BE2C (cell line): ENCODE measurements at regions not wholly inside any gene's neighbourhood (a gene's known extent, or its start where the extent isn't known, plus 50 kb on each side); places are given as distances from the start of the nearest gene placed in this dataset.

Experiments used
- DNase-seq: peaks from one replicate; pipeline ENCODE4 v3.0.0-alpha.2; 2020
- H3K27me3 ChIP-seq: fragments of 250-450 bp; sonication (Bioruptor Pico); 2 replicates; pipeline ENCODE4 v1.5.1; 2020; ENCODE audit warnings: mild to moderate bottlenecking
- H3K36me3 ChIP-seq: fragments of 250-450 bp; sonication (Bioruptor Pico); 2 replicates; pipeline ENCODE4 v1.5.1; 2020; ENCODE audit warnings: mild to moderate bottlenecking
- H3K4me1 ChIP-seq: fragments of 250-450 bp; sonication (Bioruptor Pico); 2 replicates; pipeline ENCODE4 v1.5.1; 2020
- H3K4me3 ChIP-seq: 2 replicates; pipeline ENCODE4 v1.5.1; 2011; ENCODE audit warnings: low read depth, low read length
- H3K9me3 ChIP-seq: fragments of 250-450 bp; sonication (Bioruptor Pico); 2 replicates; pipeline ENCODE4 v1.5.1; 2020
- TF ChIP-seq, protein P1 (sequence below): IDR thresholded peaks from 2 replicates; pipeline ENCODE4 v1.5.1; 2012; ENCODE audit warnings: mild to moderate bottlenecking, low read depth, low read length

DNA sequence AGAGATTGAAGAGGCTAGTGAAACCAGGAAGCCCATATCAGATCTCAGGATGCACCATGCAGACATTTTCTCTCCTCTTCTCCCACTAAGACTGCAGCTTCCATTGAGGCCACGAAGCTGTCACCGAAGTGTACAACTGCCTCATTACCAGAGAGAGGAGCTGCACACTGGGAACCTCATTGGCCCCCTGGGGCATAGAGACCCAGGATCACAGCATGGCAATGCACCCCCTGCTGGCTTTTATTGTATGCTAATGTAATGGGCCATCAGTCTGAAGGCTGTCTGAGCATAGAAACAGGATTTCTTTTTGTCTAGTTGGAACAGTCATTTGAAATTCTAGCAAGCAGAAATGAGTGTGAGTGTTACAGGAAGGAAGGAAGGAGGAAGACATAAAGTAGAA is 861.6 kb upstream of the CELF4 start:
- TF ChIP-seq, protein P1, sequence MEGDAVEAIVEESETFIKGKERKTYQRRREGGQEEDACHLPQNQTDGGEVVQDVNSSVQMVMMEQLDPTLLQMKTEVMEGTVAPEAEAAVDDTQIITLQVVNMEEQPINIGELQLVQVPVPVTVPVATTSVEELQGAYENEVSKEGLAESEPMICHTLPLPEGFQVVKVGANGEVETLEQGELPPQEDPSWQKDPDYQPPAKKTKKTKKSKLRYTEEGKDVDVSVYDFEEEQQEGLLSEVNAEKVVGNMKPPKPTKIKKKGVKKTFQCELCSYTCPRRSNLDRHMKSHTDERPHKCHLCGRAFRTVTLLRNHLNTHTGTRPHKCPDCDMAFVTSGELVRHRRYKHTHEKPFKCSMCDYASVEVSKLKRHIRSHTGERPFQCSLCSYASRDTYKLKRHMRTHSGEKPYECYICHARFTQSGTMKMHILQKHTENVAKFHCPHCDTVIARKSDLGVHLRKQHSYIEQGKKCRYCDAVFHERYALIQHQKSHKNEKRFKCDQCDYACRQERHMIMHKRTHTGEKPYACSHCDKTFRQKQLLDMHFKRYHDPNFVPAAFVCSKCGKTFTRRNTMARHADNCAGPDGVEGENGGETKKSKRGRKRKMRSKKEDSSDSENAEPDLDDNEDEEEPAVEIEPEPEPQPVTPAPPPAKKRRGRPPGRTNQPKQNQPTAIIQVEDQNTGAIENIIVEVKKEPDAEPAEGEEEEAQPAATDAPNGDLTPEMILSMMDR, result peak; percentile 40
- Histone ChIP-seq H3K27me3 (no peaks in the 10 kb centered on the region), H3K4me1 (no peaks in the 10 kb centered on the region), H3K36me3 (no peaks in the 10 kb centered on the region), H3K4me3 (no peak overlapping the region), H3K9me3 (no peaks in the 10 kb centered on the region)
- peak; percentile 39 for DNase-seq

DNA sequence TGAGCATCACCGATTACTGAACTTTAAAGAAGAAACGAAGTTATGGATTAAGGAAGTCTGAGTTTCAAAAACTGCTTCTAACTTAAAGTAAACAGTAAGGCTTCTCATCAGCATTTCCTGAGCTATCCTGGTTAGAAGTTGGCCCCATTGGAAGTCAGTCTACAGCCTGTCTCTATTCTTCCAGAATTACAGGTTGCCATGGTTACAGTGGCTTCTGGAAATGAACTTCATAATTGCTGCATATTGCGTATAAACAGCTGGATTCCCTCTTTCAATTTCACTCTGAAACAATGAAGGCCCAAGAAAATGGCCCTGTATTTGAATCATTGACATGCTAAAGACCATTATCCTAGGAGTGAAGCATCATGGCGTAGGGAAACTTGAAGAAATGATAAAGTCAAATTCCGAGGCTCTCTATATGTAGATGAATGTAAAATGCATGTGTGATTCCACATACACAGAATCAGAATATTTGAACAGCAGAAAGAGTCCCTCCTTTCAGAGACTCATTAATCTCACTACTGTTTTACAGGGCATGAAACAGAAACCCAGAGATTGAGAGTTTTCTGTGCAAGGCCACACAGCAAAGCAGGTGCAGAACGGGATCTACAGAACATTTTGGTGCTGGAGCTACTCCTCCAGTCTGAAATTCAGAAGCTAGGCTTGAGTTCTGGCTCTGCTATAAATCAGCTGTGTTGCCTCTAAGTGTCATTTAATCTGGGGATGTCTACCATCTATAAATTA is 856.4 kb upstream of the CELF4 start:
- Histone ChIP-seq H3K4me3 (no peak overlapping the region), H3K9me3 (no peaks in the 10 kb centered on the region), H3K4me1 (no peaks in the 10 kb centered on the region), H3K36me3 (no peaks in the 10 kb centered on the region), H3K27me3 (no peaks in the 10 kb centered on the region)
- DNase-seq, result no peak
- TF ChIP-seq, protein P1, result no peak

DNA sequence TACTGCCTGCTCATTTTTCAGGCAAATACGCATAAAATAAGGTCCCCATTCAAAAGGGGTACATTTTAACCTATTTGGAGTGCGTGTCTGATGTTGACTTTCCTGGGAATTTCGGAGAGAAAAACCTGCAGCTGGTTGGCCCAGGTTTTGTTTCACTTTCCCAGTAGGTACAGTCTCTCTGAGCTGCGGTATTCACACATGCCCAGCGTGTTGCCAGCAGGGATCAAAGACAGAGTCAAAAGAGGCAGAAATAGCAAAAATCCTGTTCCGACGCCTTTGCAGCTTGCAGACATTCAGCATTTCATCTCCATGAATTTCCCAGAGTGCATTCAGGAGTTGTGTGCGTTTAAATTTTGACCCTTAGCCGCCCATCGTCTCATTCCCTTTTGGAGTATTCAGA is 855.4 kb upstream of the CELF4 start:
- TF ChIP-seq, protein P1, result no peak
- Histone ChIP-seq H3K27me3 (no peaks in the 10 kb centered on the region), H3K4me3 (no peak overlapping the region), H3K9me3 (no peaks in the 10 kb centered on the region), H3K4me1 (no peaks in the 10 kb centered on the region), H3K36me3 (no peaks in the 10 kb centered on the region)
- no peak for DNase-seq

DNA sequence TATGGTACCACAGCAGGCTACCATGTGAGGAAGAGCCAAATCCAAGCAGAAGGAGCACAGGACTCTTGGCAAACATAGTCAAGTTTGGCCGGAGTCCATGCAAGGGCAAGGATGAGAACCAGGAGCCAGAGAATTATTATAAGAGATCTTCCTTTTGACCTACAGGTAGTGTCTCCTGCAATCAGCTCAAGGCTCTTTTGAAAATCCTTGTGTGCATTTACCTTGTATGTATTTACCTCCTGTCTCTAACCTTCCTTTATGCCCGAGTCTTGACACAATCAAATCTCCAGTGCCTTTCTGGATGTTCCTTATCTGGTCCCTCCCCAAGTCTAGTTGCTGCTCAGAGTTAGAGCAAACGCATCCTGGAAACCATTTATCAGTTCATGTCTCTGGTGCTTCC is 855.0 kb upstream of the CELF4 start:
- TF ChIP-seq, protein P1, result no peak

DNA sequence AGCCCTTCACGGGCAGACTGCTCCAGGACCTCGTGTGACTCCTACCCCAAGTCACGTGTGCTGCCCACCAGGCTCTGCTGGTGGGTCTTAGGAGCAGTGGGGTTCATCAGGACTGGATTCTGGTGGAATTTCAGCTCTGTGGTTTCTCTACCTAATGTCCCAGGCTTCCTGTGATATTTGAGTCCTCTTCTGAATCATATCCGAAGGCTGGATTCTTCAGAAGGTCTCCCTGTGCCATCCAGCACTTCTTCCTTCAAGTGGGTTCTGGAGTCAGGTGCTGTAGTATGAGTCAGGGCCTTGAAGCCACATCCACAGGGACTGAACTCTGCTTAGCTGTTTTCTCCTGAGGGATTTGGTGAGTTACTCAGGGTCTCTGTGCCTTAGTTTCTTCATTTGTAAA is 850.2 kb upstream of the CELF4 start:
- DNase-seq, result no peak

More for the DNA sequence above, 855.0 kb upstream of the CELF4 start:
- no peak for DNase-seq
- Histone ChIP-seq H3K4me3 (no peak overlapping the region), H3K27me3 (no peaks in the 10 kb centered on the region), H3K4me1 (no peaks in the 10 kb centered on the region), H3K36me3 (no peaks in the 10 kb centered on the region), H3K9me3 (no peaks in the 10 kb centered on the region)

DNA sequence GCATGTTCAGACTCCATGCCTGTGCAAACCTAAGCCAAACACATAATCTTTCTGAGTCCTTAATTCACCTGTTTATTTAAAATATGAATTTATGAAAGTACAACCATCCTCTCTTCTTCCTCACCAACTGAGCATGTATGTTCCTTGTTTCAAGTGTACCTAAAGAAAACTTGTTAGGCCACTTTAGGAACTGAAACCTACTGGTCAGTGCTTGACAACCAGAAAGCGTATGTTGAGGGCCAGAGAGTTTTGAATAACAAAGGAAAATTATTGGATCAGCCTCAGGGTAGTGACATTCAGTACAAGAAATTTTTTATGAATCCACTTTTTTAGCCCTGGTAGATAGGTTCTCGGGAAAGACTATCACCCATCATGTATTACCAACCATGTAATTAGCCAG is 847.6 kb upstream of the CELF4 start:
- H3K4me1 ChIP-seq, result no peaks in the 10 kb centered on the region
- H3K9me3 ChIP-seq, result no peaks in the 10 kb centered on the region
- H3K4me3 ChIP-seq, result no peak overlapping the region
- no peaks in the 10 kb centered on the region for H3K36me3 ChIP-seq
- no peak for DNase-seq
- TF ChIP-seq, protein P1, result no peak
- H3K27me3 ChIP-seq, result no peaks in the 10 kb centered on the region

More for the DNA sequence above, 850.2 kb upstream of the CELF4 start:
- Histone ChIP-seq H3K4me1 (no peaks in the 10 kb centered on the region), H3K36me3 (no peaks in the 10 kb centered on the region), H3K4me3 (no peak overlapping the region), H3K9me3 (no peaks in the 10 kb centered on the region), H3K27me3 (no peaks in the 10 kb centered on the region)
- TF ChIP-seq, protein P1, result no peak
